ENCODE measurements at regions not wholly inside any gene's neighbourhood (a gene's known extent, or its start where the extent isn't known, plus 50 kb on each side); places are given as distances from the start of the nearest gene placed in this dataset.

DNA sequence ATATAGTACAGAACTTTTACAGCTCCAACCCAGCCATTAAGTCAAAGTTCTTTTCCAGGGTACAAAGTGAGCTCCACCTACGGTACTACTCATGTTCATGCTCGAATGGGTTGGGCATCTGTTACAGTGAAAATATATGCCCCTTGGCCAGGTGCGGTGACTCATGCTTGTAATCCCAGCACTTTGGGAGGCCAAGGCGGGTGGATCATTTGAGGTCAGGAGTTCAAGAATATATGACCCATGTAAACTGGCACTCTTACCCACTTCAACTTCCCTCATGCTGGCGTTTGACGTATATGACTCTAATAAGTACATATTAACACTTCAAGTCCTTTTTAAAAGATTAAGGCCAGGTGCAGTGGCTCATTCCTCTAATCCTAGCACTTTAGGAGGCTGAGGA lies 71.3 kb upstream of the PKN2 start:
- no peak for ATAC-seq
- CTCF ChIA-PET, result no interaction called here
- POLR2A ChIA-PET, result interaction anchor here (0.6 kb wide), 1 partner anchor 205 kb away, joined by 4 read pairs; no protein-coding TSS in a partner anchor

DNA sequence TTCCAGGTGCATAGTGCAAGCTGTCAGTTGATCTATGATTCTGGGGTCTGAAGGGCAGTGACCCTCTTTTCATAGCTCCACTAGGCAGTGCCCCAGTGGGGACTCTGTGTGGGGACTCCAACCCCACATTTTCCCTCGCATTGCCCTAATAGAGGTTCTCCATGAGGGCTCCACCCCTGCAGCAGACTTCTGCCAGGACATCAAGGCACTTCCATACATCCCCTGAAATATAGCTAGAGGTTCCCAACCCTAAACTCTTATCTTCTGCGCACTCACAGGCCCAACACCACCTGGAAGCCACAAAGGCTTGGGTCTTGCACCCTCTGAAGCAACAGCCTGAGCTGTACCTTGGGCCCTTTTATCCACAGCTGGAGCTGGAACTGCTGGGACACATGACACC lies 65.7 kb upstream of the PKN2 start:
- TF ChIP-seq TP53 (CRISPR knock-in tag; IDR thresholded peaks at IDR 0.05), result no peak
- TF ChIP-seq ATF1 (CRISPR knock-in tag; IDR thresholded peaks at IDR 0.05), result no peak
- no peak for TF ChIP-seq GABPB1 (CRISPR knock-in tag; IDR thresholded peaks at IDR 0.05)
- TF ChIP-seq, protein P1, sequence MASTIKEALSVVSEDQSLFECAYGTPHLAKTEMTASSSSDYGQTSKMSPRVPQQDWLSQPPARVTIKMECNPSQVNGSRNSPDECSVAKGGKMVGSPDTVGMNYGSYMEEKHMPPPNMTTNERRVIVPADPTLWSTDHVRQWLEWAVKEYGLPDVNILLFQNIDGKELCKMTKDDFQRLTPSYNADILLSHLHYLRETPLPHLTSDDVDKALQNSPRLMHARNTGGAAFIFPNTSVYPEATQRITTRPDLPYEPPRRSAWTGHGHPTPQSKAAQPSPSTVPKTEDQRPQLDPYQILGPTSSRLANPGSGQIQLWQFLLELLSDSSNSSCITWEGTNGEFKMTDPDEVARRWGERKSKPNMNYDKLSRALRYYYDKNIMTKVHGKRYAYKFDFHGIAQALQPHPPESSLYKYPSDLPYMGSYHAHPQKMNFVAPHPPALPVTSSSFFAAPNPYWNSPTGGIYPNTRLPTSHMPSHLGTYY (CRISPR knock-in tag; IDR thresholded peaks at IDR 0.05), result no peak
- no peak for TF ChIP-seq RORB (CRISPR knock-in tag; IDR thresholded peaks at IDR 0.05)
- TF ChIP-seq ZNF232 (CRISPR knock-in tag; IDR thresholded peaks at IDR 0.05), result no peak
- TF ChIP-seq, protein P2, sequence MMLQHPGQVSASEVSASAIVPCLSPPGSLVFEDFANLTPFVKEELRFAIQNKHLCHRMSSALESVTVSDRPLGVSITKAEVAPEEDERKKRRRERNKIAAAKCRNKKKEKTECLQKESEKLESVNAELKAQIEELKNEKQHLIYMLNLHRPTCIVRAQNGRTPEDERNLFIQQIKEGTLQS (CRISPR knock-in tag; conservative IDR thresholded peaks at IDR 0.05), result no peak
- TF ChIP-seq, protein P3, sequence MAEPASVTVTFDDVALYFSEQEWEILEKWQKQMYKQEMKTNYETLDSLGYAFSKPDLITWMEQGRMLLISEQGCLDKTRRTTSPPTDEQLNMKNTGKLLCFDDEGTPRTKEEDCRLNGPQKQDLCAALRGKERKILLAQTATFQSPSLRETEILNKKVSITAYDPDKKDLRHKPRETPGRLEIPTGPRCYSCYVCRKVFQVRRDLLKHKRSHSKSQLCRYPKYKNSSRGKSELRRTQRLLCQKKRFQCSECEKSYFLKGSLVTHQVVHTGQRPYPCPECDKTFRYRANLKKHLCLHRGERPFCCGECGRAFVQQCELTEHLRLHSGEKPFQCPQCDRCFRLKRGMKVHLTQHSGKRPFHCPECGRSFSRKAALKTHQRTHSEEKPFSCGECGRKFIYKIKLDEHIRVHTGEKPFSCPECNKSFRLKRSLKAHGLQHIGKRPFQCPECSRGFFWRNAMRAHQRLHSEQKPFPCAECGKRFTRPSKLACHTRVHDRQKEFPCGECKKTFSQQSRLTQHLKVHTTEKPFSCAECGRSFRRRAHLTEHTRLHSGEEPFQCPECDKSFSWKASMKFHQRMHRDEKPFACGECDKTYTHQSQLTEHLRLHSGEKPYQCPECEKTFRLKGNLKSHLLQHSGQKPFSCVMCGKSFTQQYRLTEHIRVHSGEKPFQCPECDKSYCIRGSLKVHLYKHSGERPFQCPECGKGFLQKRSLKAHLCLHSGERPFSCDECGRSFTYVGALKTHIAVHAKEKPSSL (CRISPR knock-in tag; conservative IDR thresholded peaks at IDR 0.05), result no peak
- TF ChIP-seq TEAD1 (CRISPR knock-in tag; IDR thresholded peaks at IDR 0.05), result no peak
- TF ChIP-seq, protein P4, sequence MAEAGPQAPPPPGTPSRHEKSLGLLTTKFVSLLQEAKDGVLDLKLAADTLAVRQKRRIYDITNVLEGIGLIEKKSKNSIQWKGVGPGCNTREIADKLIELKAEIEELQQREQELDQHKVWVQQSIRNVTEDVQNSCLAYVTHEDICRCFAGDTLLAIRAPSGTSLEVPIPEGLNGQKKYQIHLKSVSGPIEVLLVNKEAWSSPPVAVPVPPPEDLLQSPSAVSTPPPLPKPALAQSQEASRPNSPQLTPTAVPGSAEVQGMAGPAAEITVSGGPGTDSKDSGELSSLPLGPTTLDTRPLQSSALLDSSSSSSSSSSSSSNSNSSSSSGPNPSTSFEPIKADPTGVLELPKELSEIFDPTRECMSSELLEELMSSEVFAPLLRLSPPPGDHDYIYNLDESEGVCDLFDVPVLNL (CRISPR knock-in tag; IDR thresholded peaks at IDR 0.05; ENCODE audit: borderline replicate concordance, low read depth), result no peak
- no peak for TF ChIP-seq ETV6 (CRISPR knock-in tag; IDR thresholded peaks at IDR 0.05)
- no peak for TF ChIP-seq ZNF219 (CRISPR knock-in tag; IDR thresholded peaks at IDR 0.05; ENCODE audit: borderline replicate concordance)
- TF ChIP-seq ZNF671 (CRISPR knock-in tag; IDR thresholded peaks at IDR 0.05), result no peak
- Mint-ChIP-seq H3K9me3 (peaks cover 62% of the 10 kb centered on the region), H3K36me3 (peaks cover 40% of the 10 kb centered on the region), H3K4me1 (no peaks in the 10 kb centered on the region), H3K27ac (no peak overlapping the region), H3K4me3 (no peak overlapping the region), H3K27me3 (ENCODE audit: low read depth) (peaks cover 4% of the 10 kb centered on the region)
- DNase-seq (ENCODE audit: low spot score) (no peak), ATAC-seq (no peak)
- CTCF ChIA-PET, result no interaction called here
- POLR2A ChIA-PET, result no interaction called here

More for the DNA sequence above, 71.3 kb upstream of the PKN2 start:
- Mint-ChIP-seq H3K36me3 (peaks cover 8% of the 10 kb centered on the region), H3K9me3 (peaks cover 21% of the 10 kb centered on the region), H3K27me3 (ENCODE audit: low read depth) (no peaks in the 10 kb centered on the region; the same call in 1 of the 2 replicates), H3K4me3 (no peak overlapping the region), H3K27ac (no peak overlapping the region), H3K4me1 (peaks cover 11% of the 10 kb centered on the region)
- DNase-seq (ENCODE audit: low spot score), result no peak
- TF ChIP-seq ZNF121 (CRISPR knock-in tag; IDR thresholded peaks at IDR 0.05), result no peak
- TF ChIP-seq NFATC4 (CRISPR knock-in tag; IDR thresholded peaks at IDR 0.05), result no peak
- TF ChIP-seq, protein P5, sequence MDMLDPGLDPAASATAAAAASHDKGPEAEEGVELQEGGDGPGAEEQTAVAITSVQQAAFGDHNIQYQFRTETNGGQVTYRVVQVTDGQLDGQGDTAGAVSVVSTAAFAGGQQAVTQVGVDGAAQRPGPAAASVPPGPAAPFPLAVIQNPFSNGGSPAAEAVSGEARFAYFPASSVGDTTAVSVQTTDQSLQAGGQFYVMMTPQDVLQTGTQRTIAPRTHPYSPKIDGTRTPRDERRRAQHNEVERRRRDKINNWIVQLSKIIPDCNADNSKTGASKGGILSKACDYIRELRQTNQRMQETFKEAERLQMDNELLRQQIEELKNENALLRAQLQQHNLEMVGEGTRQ (CRISPR knock-in tag; IDR thresholded peaks at IDR 0.05), result no peak
- TF ChIP-seq, protein P6, sequence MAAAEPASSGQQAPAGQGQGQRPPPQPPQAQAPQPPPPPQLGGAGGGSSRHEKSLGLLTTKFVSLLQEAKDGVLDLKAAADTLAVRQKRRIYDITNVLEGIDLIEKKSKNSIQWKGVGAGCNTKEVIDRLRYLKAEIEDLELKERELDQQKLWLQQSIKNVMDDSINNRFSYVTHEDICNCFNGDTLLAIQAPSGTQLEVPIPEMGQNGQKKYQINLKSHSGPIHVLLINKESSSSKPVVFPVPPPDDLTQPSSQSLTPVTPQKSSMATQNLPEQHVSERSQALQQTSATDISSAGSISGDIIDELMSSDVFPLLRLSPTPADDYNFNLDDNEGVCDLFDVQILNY (CRISPR knock-in tag; IDR thresholded peaks at IDR 0.05), result no peak
- TF ChIP-seq SP1 (CRISPR knock-in tag; conservative IDR thresholded peaks at IDR 0.05), result no peak
- no peak for TF ChIP-seq CREM (CRISPR knock-in tag; IDR thresholded peaks at IDR 0.05)
- no peak for TF ChIP-seq ELF4 (CRISPR knock-in tag; IDR thresholded peaks at IDR 0.05; ENCODE audit: low read depth)
- TF ChIP-seq, protein P7, sequence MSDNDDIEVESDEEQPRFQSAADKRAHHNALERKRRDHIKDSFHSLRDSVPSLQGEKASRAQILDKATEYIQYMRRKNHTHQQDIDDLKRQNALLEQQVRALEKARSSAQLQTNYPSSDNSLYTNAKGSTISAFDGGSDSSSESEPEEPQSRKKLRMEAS (CRISPR knock-in tag; IDR thresholded peaks at IDR 0.05), result no peak
- TF ChIP-seq FOXK1 (CRISPR knock-in tag; IDR thresholded peaks at IDR 0.05), result no peak
- no peak for TF ChIP-seq ZNF219 (CRISPR knock-in tag; IDR thresholded peaks at IDR 0.05; ENCODE audit: borderline replicate concordance)
- TF ChIP-seq, protein P3 (CRISPR knock-in tag; conservative IDR thresholded peaks at IDR 0.05), result no peak
- TF ChIP-seq RELA (CRISPR knock-in tag; IDR thresholded peaks at IDR 0.05; ENCODE audit: borderline replicate concordance), result no peak
- no peak for TF ChIP-seq TEAD4 (CRISPR knock-in tag; IDR thresholded peaks at IDR 0.05)
- no peak for TF ChIP-seq ZNF423 (CRISPR knock-in tag; IDR thresholded peaks at IDR 0.05)
- TF ChIP-seq ZNF263 (CRISPR knock-in tag; IDR thresholded peaks at IDR 0.05; ENCODE audit: low read depth), result no peak
- TF ChIP-seq CREB1 (CRISPR knock-in tag; IDR thresholded peaks at IDR 0.05), result no peak
- no peak for TF ChIP-seq ESRRA (CRISPR knock-in tag; IDR thresholded peaks at IDR 0.05; ENCODE audit: borderline replicate concordance)
- no peak for TF ChIP-seq NR2C2 (CRISPR knock-in tag; IDR thresholded peaks at IDR 0.05)
- no peak for TF ChIP-seq NR3C1 (CRISPR knock-in tag; conservative IDR thresholded peaks at IDR 0.05; ENCODE audit: low read depth)
